ENCODE measurements at regions not wholly inside any gene's neighbourhood (a gene's known extent, or its start where the extent isn't known, plus 50 kb on each side); places are given as distances from the start of the nearest gene placed in this dataset.

DNA sequence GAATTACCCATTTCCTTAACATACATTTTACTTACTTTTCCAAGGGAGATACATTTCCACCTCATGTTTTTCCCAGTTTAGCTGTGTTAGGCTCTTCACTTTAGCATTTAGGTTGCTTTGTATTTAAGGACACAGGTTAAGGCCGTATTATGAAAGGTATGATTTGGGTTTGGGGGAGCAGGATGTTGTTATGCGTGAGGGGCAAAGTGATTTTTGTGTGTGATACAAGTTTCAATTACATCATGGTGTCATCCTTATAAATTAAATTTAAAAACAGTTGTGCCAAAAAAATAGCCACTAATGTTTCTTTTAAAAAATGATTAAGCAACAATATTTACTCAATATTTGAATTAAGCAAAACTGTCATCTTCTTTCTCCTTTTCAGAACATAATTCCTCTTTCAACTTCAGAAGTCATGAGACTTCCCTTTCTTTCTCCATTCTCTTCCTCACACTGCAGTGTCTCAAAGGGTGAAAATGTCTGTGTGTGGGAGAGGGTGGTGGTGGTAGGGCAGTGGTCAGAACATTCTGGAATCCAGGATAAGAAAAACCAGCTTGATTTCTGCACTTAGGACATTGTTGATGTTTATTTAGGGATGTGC is 126.2 kb downstream of the KCNRG start:
- Mint-ChIP-seq H3K9me3 (ENCODE audit: insufficient read depth) (no peaks in the 10 kb centered on the region), H3K4me1 (peaks cover 8% of the 10 kb centered on the region), H3K27me3 (no peaks in the 10 kb centered on the region), H3K4me3 (no peak overlapping the region), H3K27ac (no peak overlapping the region)
- H2AFZ ChIP-seq (ENCODE audit: insufficient read depth, low read depth, low read length, poor library complexity, severe bottlenecking): no peak overlapping the region
- ATAC-seq (ENCODE audit: low read depth) (no peak), DNase-seq (no peak)
- ChIA-PET CTCF (interaction anchor here (0.6 kb wide), 2 partner anchors 712 to 1143 kb away, joined by 3 read pairs; no protein-coding TSS in a partner anchor), POLR2A (no interaction called here)
- no peaks in the 10 kb centered on the region for H3K36me3 ChIP-seq (replicated peaks in 1 of 2; ENCODE audit: control extremely low read depth in 1 of 2, control insufficient read depth in 1 of 2, extremely low read depth in 1 of 2, insufficient read depth in 2 of 2, low read length in 1 of 2)
- TF ChIP-seq EZH2 (IDR thresholded peaks at IDR 0.05; ENCODE audit: borderline replicate concordance, insufficient read depth, low read depth, low read length, poor library complexity, severe bottlenecking): no peak
- TF ChIP-seq, protein P1, sequence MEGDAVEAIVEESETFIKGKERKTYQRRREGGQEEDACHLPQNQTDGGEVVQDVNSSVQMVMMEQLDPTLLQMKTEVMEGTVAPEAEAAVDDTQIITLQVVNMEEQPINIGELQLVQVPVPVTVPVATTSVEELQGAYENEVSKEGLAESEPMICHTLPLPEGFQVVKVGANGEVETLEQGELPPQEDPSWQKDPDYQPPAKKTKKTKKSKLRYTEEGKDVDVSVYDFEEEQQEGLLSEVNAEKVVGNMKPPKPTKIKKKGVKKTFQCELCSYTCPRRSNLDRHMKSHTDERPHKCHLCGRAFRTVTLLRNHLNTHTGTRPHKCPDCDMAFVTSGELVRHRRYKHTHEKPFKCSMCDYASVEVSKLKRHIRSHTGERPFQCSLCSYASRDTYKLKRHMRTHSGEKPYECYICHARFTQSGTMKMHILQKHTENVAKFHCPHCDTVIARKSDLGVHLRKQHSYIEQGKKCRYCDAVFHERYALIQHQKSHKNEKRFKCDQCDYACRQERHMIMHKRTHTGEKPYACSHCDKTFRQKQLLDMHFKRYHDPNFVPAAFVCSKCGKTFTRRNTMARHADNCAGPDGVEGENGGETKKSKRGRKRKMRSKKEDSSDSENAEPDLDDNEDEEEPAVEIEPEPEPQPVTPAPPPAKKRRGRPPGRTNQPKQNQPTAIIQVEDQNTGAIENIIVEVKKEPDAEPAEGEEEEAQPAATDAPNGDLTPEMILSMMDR (IDR thresholded peaks at IDR 0.05): no peak
- H3K9me3 ChIP-seq (ENCODE audit: control extremely low read depth in 1 of 3, control insufficient read depth in 2 of 3, insufficient read depth in 1 of 3, low read length in 2 of 3): no peaks in the 10 kb centered on the region
- H3K9ac ChIP-seq (ENCODE audit: low read length): no peak overlapping the region
- no peaks in the 10 kb centered on the region for H3K79me2 ChIP-seq (ENCODE audit: control insufficient read depth, insufficient read depth, low read length)
- H3K27me3 ChIP-seq (replicated peaks in 1 of 4; ENCODE audit: control extremely low read depth in 1 of 4, control insufficient read depth in 3 of 4, insufficient read depth in 4 of 4, low read length in 3 of 4): no peaks in the 10 kb centered on the region
- no peak overlapping the region for H3K4me2 ChIP-seq (replicated peaks; ENCODE audit: low read depth, low read length, poor library complexity, severe bottlenecking)
- WGBS (ENCODE audit: insufficient coverage): 100% methylated on average over 1 of the region's 2 CpGs
- no peaks in the 10 kb centered on the region for H4K20me1 ChIP-seq (ENCODE audit: control insufficient read depth, insufficient read depth, low read length, poor library complexity, severe bottlenecking)
- H3K4me3 ChIP-seq (ENCODE audit: control extremely low read depth in 1 of 5, extremely low read depth in 1 of 5, insufficient read depth in 1 of 5, low read depth in 2 of 5, low read length in 4 of 5): no peak overlapping the region
- no peak overlapping the region for H3K27ac ChIP-seq (ENCODE audit: low read length in 2 of 2)
- H3K4me1 ChIP-seq (ENCODE audit: control insufficient read depth in 2 of 2, insufficient read depth in 2 of 2, low read length in 2 of 2): peaks cover 6 to 10% of the 10 kb centered on the region in 2 donors
- intact Hi-C loops (cut with micrococcal nuclease): no loop called here

DNA sequence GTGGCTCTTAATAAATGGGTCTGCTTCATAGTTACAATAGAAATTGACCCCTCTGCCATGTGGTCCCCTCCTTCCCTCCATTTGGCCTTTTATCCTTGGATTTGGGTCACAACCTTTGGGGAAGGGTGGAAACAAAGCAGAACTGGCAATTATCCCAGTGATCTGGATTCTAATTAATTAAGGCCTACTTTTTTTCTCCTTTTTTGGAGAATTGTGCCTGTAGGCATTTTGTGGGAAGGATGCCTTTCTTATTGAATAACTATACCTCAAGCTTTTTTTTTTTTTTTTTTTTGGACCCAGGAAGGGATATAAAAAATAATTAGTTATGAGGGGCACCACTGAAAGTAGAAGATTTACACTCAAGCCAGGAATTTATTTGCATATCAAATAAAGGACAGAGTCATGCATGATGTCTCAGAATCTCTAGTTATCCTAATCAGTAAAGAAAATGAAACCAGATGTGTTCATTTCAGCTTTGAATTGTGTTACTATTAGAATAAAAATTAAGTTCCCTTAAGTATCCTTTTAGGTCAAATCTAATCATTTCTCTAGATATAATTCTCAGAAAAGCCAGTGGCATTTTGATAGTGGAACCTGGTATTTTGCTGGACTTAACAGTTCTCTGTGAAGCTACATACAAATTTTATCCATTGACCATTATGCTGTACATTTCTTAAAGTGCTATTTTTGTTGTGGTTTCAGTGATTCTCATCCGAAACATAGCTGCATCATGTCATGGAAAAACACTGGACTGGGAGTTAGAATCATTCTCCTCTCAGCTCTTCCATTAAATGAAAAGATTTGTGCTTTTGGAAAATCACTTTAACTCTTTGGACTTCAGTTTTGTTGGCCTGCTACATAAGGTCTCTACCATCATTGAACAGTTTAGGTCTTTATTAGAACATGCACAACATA is 129.3 kb downstream of the KCNRG start:
- no peak overlapping the region for H3K27ac Mint-ChIP-seq
- peaks cover 6 to 10% of the 10 kb centered on the region in 2 donors for H3K4me1 ChIP-seq (ENCODE audit: control insufficient read depth in 2 of 2, insufficient read depth in 2 of 2, low read length in 2 of 2)
- TF ChIP-seq EZH2 (IDR thresholded peaks at IDR 0.05; ENCODE audit: borderline replicate concordance, insufficient read depth, low read depth, low read length, poor library complexity, severe bottlenecking): no peak
- TF ChIP-seq, protein P1 (IDR thresholded peaks at IDR 0.05): no peak
- intact Hi-C loops (cut with micrococcal nuclease): no loop called here
- H3K4me3 ChIP-seq (ENCODE audit: control extremely low read depth in 1 of 5, extremely low read depth in 1 of 5, insufficient read depth in 1 of 5, low read depth in 2 of 5, low read length in 4 of 5): no peak overlapping the region
- ATAC-seq (ENCODE audit: low read depth) (no peak), DNase-seq (no peak)
- H3K79me2 ChIP-seq (ENCODE audit: control insufficient read depth, insufficient read depth, low read length): no peaks in the 10 kb centered on the region
- H4K20me1 ChIP-seq (ENCODE audit: control insufficient read depth, insufficient read depth, low read length, poor library complexity, severe bottlenecking): no peaks in the 10 kb centered on the region
- H3K4me1 Mint-ChIP-seq: peaks cover 8% of the 10 kb centered on the region
- POLR2A ChIA-PET: no interaction called here
- no peak overlapping the region for H3K9ac ChIP-seq (ENCODE audit: low read length)
- WGBS (ENCODE audit: insufficient coverage): no CpG with 5 or more reads among the region's 1 CpG
- peak overlapping the region; percentile 12 for H3K4me2 ChIP-seq (replicated peaks; ENCODE audit: low read depth, low read length, poor library complexity, severe bottlenecking)
- no peaks in the 10 kb centered on the region for H3K9me3 Mint-ChIP-seq (ENCODE audit: insufficient read depth)
- no peaks in the 10 kb centered on the region for H3K36me3 ChIP-seq (replicated peaks in 1 of 2; ENCODE audit: control extremely low read depth in 1 of 2, control insufficient read depth in 1 of 2, extremely low read depth in 1 of 2, insufficient read depth in 2 of 2, low read length in 1 of 2)
- no peaks in the 10 kb centered on the region for H3K9me3 ChIP-seq (ENCODE audit: control extremely low read depth in 1 of 3, control insufficient read depth in 2 of 3, insufficient read depth in 1 of 3, low read length in 2 of 3)
- CTCF ChIA-PET: interaction anchor here (0.6 to 0.9 kb wide), 3 partner anchors 13 to 765 kb away, joined by 3 read pairs; partner anchors contain the start of gene ARL11
- no peak overlapping the region for H3K27ac ChIP-seq (ENCODE audit: low read length in 2 of 2)
- no peaks in the 10 kb centered on the region for H3K27me3 ChIP-seq (replicated peaks in 1 of 4; ENCODE audit: control extremely low read depth in 1 of 4, control insufficient read depth in 3 of 4, insufficient read depth in 4 of 4, low read length in 3 of 4)
- no peaks in the 10 kb centered on the region for H3K27me3 Mint-ChIP-seq
- no peak overlapping the region for H2AFZ ChIP-seq (ENCODE audit: insufficient read depth, low read depth, low read length, poor library complexity, severe bottlenecking)
- no peak overlapping the region for H3K4me3 Mint-ChIP-seq
